Gastrocnemius medialis (tissue), 4 donors: ENCODE measurements at regions not wholly inside any gene's neighbourhood (a gene's known extent, or its start where the extent isn't known, plus 50 kb on each side); places are given as distances from the start of the nearest gene placed in this dataset.

ENCODE experiments used
- POLR2A ChIP-seq, 2 donors: fragments of 450-650 bp; IDR thresholded peaks; one replicate each; pipeline ENCODE4 v1.6.1; 2017; ENCODE audit warnings: antibody characterized with exemption in 2 of 2, mild to moderate bottlenecking in 2 of 2, moderate library complexity in 2 of 2
- TF ChIP-seq, protein P1 (sequence below), 5 experiments: fragments of 450-650 bp in 3 of 5; fragments of 200-600 bp in 2 of 5; sonication (generic) in 2 of 5; IDR thresholded peaks in 4 of 5; conservative IDR thresholded peaks in 1 of 5; 1 replicate in 4 of 5; 2 replicates in 1 of 5; pipeline ENCODE4 v1.5.1; 2016 to 2019; ENCODE audit warnings: antibody characterized with exemption in 5 of 5, mild to moderate bottlenecking in 3 of 5, moderate library complexity in 3 of 5

- no peak for TF ChIP-seq POLR2A (IDR thresholded peaks at IDR 0.05)
- TF ChIP-seq, protein P1, sequence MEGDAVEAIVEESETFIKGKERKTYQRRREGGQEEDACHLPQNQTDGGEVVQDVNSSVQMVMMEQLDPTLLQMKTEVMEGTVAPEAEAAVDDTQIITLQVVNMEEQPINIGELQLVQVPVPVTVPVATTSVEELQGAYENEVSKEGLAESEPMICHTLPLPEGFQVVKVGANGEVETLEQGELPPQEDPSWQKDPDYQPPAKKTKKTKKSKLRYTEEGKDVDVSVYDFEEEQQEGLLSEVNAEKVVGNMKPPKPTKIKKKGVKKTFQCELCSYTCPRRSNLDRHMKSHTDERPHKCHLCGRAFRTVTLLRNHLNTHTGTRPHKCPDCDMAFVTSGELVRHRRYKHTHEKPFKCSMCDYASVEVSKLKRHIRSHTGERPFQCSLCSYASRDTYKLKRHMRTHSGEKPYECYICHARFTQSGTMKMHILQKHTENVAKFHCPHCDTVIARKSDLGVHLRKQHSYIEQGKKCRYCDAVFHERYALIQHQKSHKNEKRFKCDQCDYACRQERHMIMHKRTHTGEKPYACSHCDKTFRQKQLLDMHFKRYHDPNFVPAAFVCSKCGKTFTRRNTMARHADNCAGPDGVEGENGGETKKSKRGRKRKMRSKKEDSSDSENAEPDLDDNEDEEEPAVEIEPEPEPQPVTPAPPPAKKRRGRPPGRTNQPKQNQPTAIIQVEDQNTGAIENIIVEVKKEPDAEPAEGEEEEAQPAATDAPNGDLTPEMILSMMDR (IDR thresholded peaks at IDR 0.05 in 4 of 5, conservative IDR thresholded peaks at IDR 0.05 in 1 of 5) = no peak
Observed at GRCh38 chr11:103659206-103659618, 377.2 kb upstream of the DDI1 start.
